HG03520 (cell line): ENCODE measurements at regions not wholly inside any gene's neighbourhood (a gene's known extent, or its start where the extent isn't known, plus 50 kb on each side); places are given as distances from the start of the nearest gene placed in this dataset.
"Not testable (repeated sequence)": the region's sequence is repeated elsewhere in the genome, so short reads cannot be mapped to it uniquely, and the experiment has no call there.

ENCODE experiments used
- ATAC-seq: cut with Tn5 transposase; IDR thresholded peaks from one replicate; pipeline ENCODE4 v1.9.1; 2021; ENCODE audit warnings: mild to moderate bottlenecking, moderate library complexity; ENCODE audit not compliant: unreplicated experiment

- no peak for ATAC-seq
Measured at GRCh38 chr4:19187691-19188090, 1064.0 kb upstream of the SLIT2 start.

- no peak for ATAC-seq
Measured at GRCh38 chr4:19187096-19187495, 1064.6 kb upstream of the SLIT2 start.

- not testable (repeated sequence) for ATAC-seq
Measured at GRCh38 chr4:19181631-19182030, 1070.1 kb upstream of the SLIT2 start.

- ATAC-seq: no peak
Measured at GRCh38 chr4:19178835-19179234, 1072.9 kb upstream of the SLIT2 start.

GRCh38 chr4:19177616-19178015, 1074.1 kb upstream of the SLIT2 start:
- no peak for ATAC-seq

- ATAC-seq: no peak
Measured at GRCh38 chr4:19171832-19172231, 1079.9 kb upstream of the SLIT2 start.

- no peak for ATAC-seq
Measured at GRCh38 chr4:19167311-19167710, 1084.4 kb upstream of the SLIT2 start.

- no peak for ATAC-seq
Measured at GRCh38 chr4:19164334-19164733, 1087.4 kb upstream of the SLIT2 start.

- ATAC-seq: no peak
Measured at GRCh38 chr4:19159874-19160273, 1091.8 kb upstream of the SLIT2 start.

GRCh38 chr4:19158107-19158809, 1093.4 kb upstream of the SLIT2 start:
- ATAC-seq: no peak

GRCh38 chr4:19156786-19157185, 1094.9 kb upstream of the SLIT2 start:
- no peak for ATAC-seq

GRCh38 chr4:19155568-19155967, 1096.1 kb upstream of the SLIT2 start:
- no peak for ATAC-seq

- ATAC-seq: not testable (repeated sequence)
Measured at GRCh38 chr4:19154267-19154666, 1097.4 kb upstream of the SLIT2 start.

- no peak for ATAC-seq
Measured at GRCh38 chr4:19152264-19152663, 1099.4 kb upstream of the SLIT2 start.

- ATAC-seq: no peak
Measured at GRCh38 chr4:19151684-19152083, 1100.0 kb upstream of the SLIT2 start.

- ATAC-seq: no peak
Measured at GRCh38 chr4:19146038-19146437, 1105.7 kb upstream of the SLIT2 start.

- no peak for ATAC-seq
Measured at GRCh38 chr4:19135895-19136633, 1114.5 kb upstream of the LCORL start.

GRCh38 chr4:19134685-19135084, 1113.1 kb upstream of the LCORL start:
- no peak for ATAC-seq

GRCh38 chr4:19133315-19133714, 1111.8 kb upstream of the LCORL start:
- ATAC-seq: no peak

- ATAC-seq: no peak
Measured at GRCh38 chr4:19130866-19131265, 1109.3 kb upstream of the LCORL start.

- ATAC-seq: no peak
Measured at GRCh38 chr4:19128176-19128575, 1106.6 kb upstream of the LCORL start.

GRCh38 chr4:19126903-19127302, 1105.3 kb upstream of the LCORL start:
- no peak for ATAC-seq
